H1 (cell line): ENCODE measurements at regions not wholly inside any gene's neighbourhood (a gene's known extent, or its start where the extent isn't known, plus 50 kb on each side); places are given as distances from the start of the nearest gene placed in this dataset.

Experiments
- CTCF ChIA-PET: fragments of 300-600 bp; sonication (Branson Sonifier 250); formaldehyde crosslinking; loops from one replicate; lab custom pipeline; 2021; ENCODE audit not compliant: partially characterized antibody; lab: Charles Lee
- POLR2A ChIA-PET: fragments of 300-600 bp; sonication (Branson Sonifier 250); formaldehyde crosslinking; loops from one replicate; lab custom pipeline; 2021; ENCODE audit warnings: inconsistent platforms; ENCODE audit not compliant: partially characterized antibody; lab: Charles Lee
- DNase-seq, 2 experiments: peaks; one replicate each; pipeline versions ENCODE4 v3.0.0 to v3.0.0-alpha.2; 2010 to 2022; ENCODE audit warnings: low spot score in 2 of 2, low read depth in 1 of 2, mixed read lengths in 1 of 2
- FAIRE-seq: peaks from 2 replicates; lab custom pipeline; 2011; peaks lifted over from hg19 to GRCh38; lab: Jason Lieb, UNC
- H2AFZ ChIP-seq: 2 replicates; pipeline ENCODE4 v1.8.1; 2012; ENCODE audit warnings: low read length, inconsistent platforms
- H2AK5ac ChIP-seq: 2 replicates; pipeline ENCODE4 v1.6.1; 2013; ENCODE audit warnings: low read depth, low read length
- H2BK120ac ChIP-seq: replicated peaks from 2 replicates; pipeline ENCODE3; 2013; ENCODE audit warnings: low read depth, low read length, inconsistent platforms
- H2BK12ac ChIP-seq: 2 replicates; pipeline ENCODE4 v1.6.1; 2013; ENCODE audit warnings: low read depth, low read length
- H2BK15ac ChIP-seq: 2 replicates; pipeline ENCODE4 v1.6.1; 2013; ENCODE audit warnings: low read length
- H2BK20ac ChIP-seq: 2 replicates; pipeline ENCODE4 v1.6.1; 2013; ENCODE audit warnings: low read length
- H2BK5ac ChIP-seq: 2 replicates; pipeline ENCODE4 v1.6.1; 2013; ENCODE audit warnings: low read depth, low read length
- H3K14ac ChIP-seq: 2 replicates; pipeline ENCODE4 v1.6.1; 2013; ENCODE audit warnings: inconsistent platforms; ENCODE audit not compliant: insufficient read length
- H3K18ac ChIP-seq: 2 replicates; pipeline ENCODE4 v1.6.1; 2013; ENCODE audit warnings: low read length; ENCODE audit errors: extremely low read depth
- H3K23ac ChIP-seq: 2 replicates; pipeline ENCODE4 v1.6.1; 2013; ENCODE audit warnings: inconsistent platforms; ENCODE audit not compliant: insufficient read length
- H3K23me2 ChIP-seq: 2 replicates; pipeline ENCODE4 v1.6.1; 2013; ENCODE audit warnings: low read depth, low read length
- H3K27ac ChIP-seq: 2 replicates; pipeline ENCODE4 v1.6.1; 2011; ENCODE audit warnings: low read depth, low read length, inconsistent platforms
- H3K27me3 ChIP-seq, 4 experiments: replicated peaks in 1 of 4; 1 replicate in 1 of 4; 2 replicates in 3 of 4; pipeline versions ENCODE4 v1.6.1 to v1.8.1; 2011 to 2013; ENCODE audit warnings: low read length in 3 of 4, mild to moderate bottlenecking in 3 of 4, inconsistent platforms in 2 of 4, mixed read lengths in 2 of 4, moderate library complexity in 1 of 4; ENCODE audit not compliant: control insufficient read depth in 3 of 4, insufficient read depth in 3 of 4; ENCODE audit errors: extremely low read depth in 1 of 4
- H3K36me3 ChIP-seq, 4 experiments: 2 replicates each; pipeline versions ENCODE4 v1.6.1 to v1.8.1; 2011 to 2013; ENCODE audit warnings: mild to moderate bottlenecking in 4 of 4, low read length in 3 of 4, moderate library complexity in 2 of 4, control low read depth in 1 of 4, inconsistent platforms in 1 of 4; ENCODE audit not compliant: insufficient read depth in 4 of 4, control insufficient read depth in 2 of 4
- H3K4ac ChIP-seq: replicated peaks from 2 replicates; pipeline ENCODE3; 2013; ENCODE audit warnings: low read length, low read depth, mixed read lengths, inconsistent platforms; ENCODE audit not compliant: insufficient read length
- H3K4me1 ChIP-seq, 4 experiments: replicated peaks in 1 of 4; 1 replicate in 1 of 4; 2 replicates in 3 of 4; pipeline versions ENCODE4 v1.6.1 to v1.8.1; 2011 to 2013; ENCODE audit warnings: low read length in 3 of 4, inconsistent platforms in 2 of 4, mixed read lengths in 1 of 4; ENCODE audit not compliant: insufficient read depth in 4 of 4, control insufficient read depth in 3 of 4
- H3K4me2 ChIP-seq, 2 experiments: 2 replicates each; pipeline versions ENCODE4 v1.6.1 to v1.8.1; 2011 to 2013; ENCODE audit warnings: low read depth in 2 of 2, low read length in 2 of 2, control low read depth in 1 of 2, inconsistent platforms in 1 of 2, mild to moderate bottlenecking in 1 of 2; ENCODE audit not compliant: insufficient read depth in 1 of 2
- H3K4me3 ChIP-seq, 4 experiments: fragments of 200-600, 300-600 bp in 1 of 4; sonication (generic), shearing (Covaris generic), sonication (Bioruptor Twin) in 1 of 4; 2 replicates each; pipeline versions ENCODE4 v1.5.1 to v1.8.1; 2011 to 2016; ENCODE audit warnings: low read length in 4 of 4, low read depth in 3 of 4, control low read depth in 2 of 4, inconsistent platforms in 2 of 4, mild to moderate bottlenecking in 2 of 4, mixed read lengths in 1 of 4, moderate library complexity in 1 of 4; ENCODE audit not compliant: insufficient read depth in 2 of 4; ENCODE audit errors: extremely low read depth in 1 of 4
- H3K56ac ChIP-seq: replicated peaks from 2 replicates; pipeline ENCODE3; 2013; ENCODE audit warnings: low read depth, mild to moderate bottlenecking, mixed read lengths, low read length, inconsistent platforms; ENCODE audit not compliant: insufficient read length
- H3K79me1 ChIP-seq: 2 replicates; pipeline ENCODE4 v1.6.1; 2013; ENCODE audit warnings: low read depth, low read length, control low read depth
- H3K79me2 ChIP-seq, 2 experiments: 2 replicates each; pipeline versions ENCODE4 v1.6.1 to v1.8.1; 2012 to 2013; ENCODE audit warnings: low read length in 2 of 2, mild to moderate bottlenecking in 2 of 2, inconsistent platforms in 1 of 2; ENCODE audit not compliant: insufficient read depth in 2 of 2, control insufficient read depth in 1 of 2
- H3K9ac ChIP-seq, 4 experiments: replicated peaks in 1 of 4; 1 replicate in 1 of 4; 2 replicates in 3 of 4; pipeline versions ENCODE4 v1.6.1 to v1.8.1; 2011 to 2013; ENCODE audit warnings: low read depth in 3 of 4, low read length in 3 of 4, control low read depth in 2 of 4, mild to moderate bottlenecking in 2 of 4, moderate library complexity in 2 of 4, inconsistent platforms in 1 of 4; ENCODE audit errors: extremely low read depth in 1 of 4
- H3K9me3 ChIP-seq, 2 experiments: 2 replicates each; pipeline versions ENCODE4 v1.6.1 to v1.8.1; 2012 to 2013; ENCODE audit warnings: mild to moderate bottlenecking in 2 of 2, moderate library complexity in 2 of 2, control low read depth in 1 of 2, inconsistent platforms in 1 of 2, low read depth in 1 of 2, low read length in 1 of 2, mixed read lengths in 1 of 2; ENCODE audit not compliant: insufficient read depth in 2 of 2
- H4K20me1 ChIP-seq, 2 experiments: replicated peaks in 1 of 2; 2 replicates each; pipeline versions ENCODE3 to v1.8.1; 2011 to 2013; ENCODE audit warnings: inconsistent platforms in 2 of 2, low read length in 2 of 2, mild to moderate bottlenecking in 1 of 2; ENCODE audit not compliant: insufficient read depth in 2 of 2, control insufficient read depth in 1 of 2
- H4K5ac ChIP-seq: 2 replicates; pipeline ENCODE4 v1.6.1; 2013; ENCODE audit warnings: low read length, low read depth, mixed read lengths, inconsistent platforms; ENCODE audit not compliant: insufficient read length
- H4K8ac ChIP-seq: 2 replicates; pipeline ENCODE4 v1.8.0; 2013; ENCODE audit warnings: mild to moderate bottlenecking, moderate library complexity, low read length, inconsistent platforms; ENCODE audit not compliant: insufficient read depth; ENCODE audit errors: extremely low read depth
- H4K91ac ChIP-seq: replicated peaks from 2 replicates; pipeline ENCODE3; 2013; ENCODE audit warnings: low read length, mixed read lengths, inconsistent platforms; ENCODE audit not compliant: insufficient read length
- ATF2 ChIP-seq: IDR thresholded peaks from 2 replicates; pipeline ENCODE4 v1.6.1; 2012; ENCODE audit warnings: low read length, inconsistent platforms
- BACH1 ChIP-seq: IDR thresholded peaks from 2 replicates; pipeline ENCODE4 v1.6.1; 2012; ENCODE audit warnings: low read length, improper control_type of control experiment
- BCL11A ChIP-seq, 2 experiments: IDR thresholded peaks; one replicate each; pipeline ENCODE4 v1.6.1; 2011; ENCODE audit warnings: low read depth in 2 of 2, low read length in 2 of 2, mild to moderate bottlenecking in 2 of 2
- CTBP2 ChIP-seq: IDR thresholded peaks from 2 replicates; pipeline ENCODE4 v1.7.0; 2011; ENCODE audit warnings: borderline replicate concordance, mild to moderate bottlenecking, moderate library complexity, mixed read lengths, low read length; ENCODE audit not compliant: insufficient read depth, insufficient read length
- HDAC2 ChIP-seq, 2 experiments: fragments of 300-600 bp in 1 of 2; sonication (generic) in 1 of 2; IDR thresholded peaks; 2 replicates each; pipeline ENCODE4 v1.6.1; 2011 to 2012; ENCODE audit warnings: low read depth in 2 of 2, low read length in 2 of 2, mild to moderate bottlenecking in 2 of 2, moderate library complexity in 2 of 2, borderline replicate concordance in 1 of 2, inconsistent platforms in 1 of 2
- KDM4A ChIP-seq: IDR thresholded peaks from one replicate; pipeline ENCODE4 v1.7.1; 2012; ENCODE audit warnings: low read depth, mild to moderate bottlenecking, moderate library complexity, low read length, inconsistent platforms; ENCODE audit not compliant: severe bottlenecking
- PHF8 ChIP-seq: fragments of 200-600 bp; sonication (generic); conservative IDR thresholded peaks from 2 replicates; pipeline ENCODE4 v1.7.1; 2012; ENCODE audit warnings: low read depth, mild to moderate bottlenecking, inconsistent platforms, low read length, moderate library complexity
- SP1 ChIP-seq: IDR thresholded peaks from 2 replicates; pipeline ENCODE4 v1.6.1; 2011; ENCODE audit warnings: low read depth, low read length
- SP4 ChIP-seq: IDR thresholded peaks from 2 replicates; pipeline ENCODE4 v1.6.1; 2012; ENCODE audit warnings: low read length, inconsistent platforms
- TAF1 ChIP-seq: IDR thresholded peaks from 2 replicates; pipeline ENCODE4 v1.6.1; 2011; ENCODE audit warnings: mild to moderate bottlenecking, low read depth, low read length
- TBP ChIP-seq: IDR thresholded peaks from 2 replicates; pipeline ENCODE4 v1.6.1; 2011; ENCODE audit warnings: low read depth, low read length, improper control_type of control experiment
- ZNF274 ChIP-seq: IDR thresholded peaks from 2 replicates; pipeline ENCODE4 v1.7.0; 2012; ENCODE audit warnings: low read length, borderline replicate concordance; ENCODE audit errors: extremely low read depth
- WGBS, 2 experiments: shearing (Covaris generic) in 1 of 2; methylation state at CpG; one replicate each; pipeline versions ENCODE4 v1.1.6 to v1.1.7; 2013 to 2015; ENCODE audit warnings: low lambda C conversion rate in 2 of 2, mixed read lengths in 2 of 2, inconsistent platforms in 1 of 2, low coverage in 1 of 2, missing lambda C conversion rate in 1 of 2; ENCODE audit not compliant: insufficient replicate concordance in 2 of 2, insufficient coverage in 1 of 2, insufficient read length in 1 of 2; ENCODE audit errors: extremely low coverage in 1 of 2, missing lambda C conversion rate in 1 of 2; 5-methylcytosine and 5-hydroxymethylcytosine counted together

GRCh38 chr12:78455991-78456390, 408.6 kb upstream of the SYT1 start:
- no peak overlapping the region for H3K4me2 ChIP-seq

More at GRCh38 chr12:78455991-78456390, 408.6 kb upstream of the SYT1 start:
- Histone ChIP-seq H3K9me3 (no peaks in the 10 kb centered on the region), H4K20me1 (no peaks in the 10 kb centered on the region), H4K5ac (no peak overlapping the region), H4K91ac (no peak overlapping the region), H2BK12ac (no peak overlapping the region), H3K18ac (no peak overlapping the region), H3K27me3 (peaks cover 0 to 1% (median 0%) of the 10 kb centered on the region in 4 experiments; a peak in 1 of 7 replicates), H2BK120ac (no peak overlapping the region), H3K4me3 (no peak overlapping the region), H2BK15ac (no peak overlapping the region), H2BK20ac (no peak overlapping the region), H3K79me1 (no peaks in the 10 kb centered on the region), H3K4me1 (peaks cover 0 to 10% (median 0%) of the 10 kb centered on the region in 4 experiments; a peak in 2 of 7 replicates), H2BK5ac (no peak overlapping the region), H3K36me3 (no peaks in the 10 kb centered on the region), H3K23me2 (no peaks in the 10 kb centered on the region), H3K14ac (no peak overlapping the region), H2AFZ (no peak overlapping the region), H3K27ac (no peak overlapping the region), H3K79me2 (no peaks in the 10 kb centered on the region), H3K56ac (no peak overlapping the region), H3K9ac (no peak overlapping the region), H3K23ac (no peak overlapping the region), H3K4ac (no peak overlapping the region), H4K8ac (no peak overlapping the region), H2AK5ac (no peak overlapping the region)
- ChIA-PET POLR2A (no interaction called here), CTCF (interaction anchor here (6.3 kb wide), 1 partner anchor 13 kb away, joined by 57 read pairs; no protein-coding TSS in a partner anchor)
- no peak for TF ChIP-seq TBP
- no peak for TF ChIP-seq SP1
- TF ChIP-seq SP4, result no peak
- TF ChIP-seq ZNF274, result no peak
- TF ChIP-seq BACH1, result no peak
- TF ChIP-seq BCL11A (IDR thresholded peaks at IDR 0.05; ENCODE audit: low read depth in 2 of 2, low read length in 2 of 2), result no peak
- no peak for TF ChIP-seq ATF2
- TF ChIP-seq HDAC2 (IDR thresholded peaks at IDR 0.05; ENCODE audit: borderline replicate concordance in 1 of 2, low read depth in 2 of 2, low read length in 2 of 2), result no peak
- TF ChIP-seq KDM4A, result no peak
- no peak for TF ChIP-seq CTBP2
- TF ChIP-seq PHF8, result no peak
- TF ChIP-seq TAF1, result no peak
- WGBS, 2 experiments, result 94% methylated on average over 1 of the region's 1 CpG; no CpG with 5 or more reads in 1 of the 2 experiments
- DNase-seq (no peak), FAIRE-seq (no peak)
